H1 (cell line): ENCODE measurements at regions not wholly inside any gene's neighbourhood (a gene's known extent, or its start where the extent isn't known, plus 50 kb on each side); places are given as distances from the start of the nearest gene placed in this dataset.

Source experiments
- CTCF ChIA-PET: fragments of 300-600 bp; sonication (Branson Sonifier 250); formaldehyde crosslinking; loops from one replicate; lab custom pipeline; 2021; ENCODE audit not compliant: partially characterized antibody; lab: Charles Lee
- POLR2A ChIA-PET: fragments of 300-600 bp; sonication (Branson Sonifier 250); formaldehyde crosslinking; loops from one replicate; lab custom pipeline; 2021; ENCODE audit warnings: inconsistent platforms; ENCODE audit not compliant: partially characterized antibody; lab: Charles Lee
- DNase-seq, 2 experiments: peaks; one replicate each; pipeline versions ENCODE4 v3.0.0 to v3.0.0-alpha.2; 2010 to 2022; ENCODE audit warnings: low spot score in 2 of 2, low read depth in 1 of 2, mixed read lengths in 1 of 2
- FAIRE-seq: peaks from 2 replicates; lab custom pipeline; 2011; peaks lifted over from hg19 to GRCh38; lab: Jason Lieb, UNC
- H2AFZ ChIP-seq: 2 replicates; pipeline ENCODE4 v1.8.1; 2012; ENCODE audit warnings: low read length, inconsistent platforms
- H2AK5ac ChIP-seq: 2 replicates; pipeline ENCODE4 v1.6.1; 2013; ENCODE audit warnings: low read depth, low read length
- H2BK120ac ChIP-seq: replicated peaks from 2 replicates; pipeline ENCODE3; 2013; ENCODE audit warnings: low read depth, low read length, inconsistent platforms
- H2BK12ac ChIP-seq: 2 replicates; pipeline ENCODE4 v1.6.1; 2013; ENCODE audit warnings: low read depth, low read length
- H2BK15ac ChIP-seq: 2 replicates; pipeline ENCODE4 v1.6.1; 2013; ENCODE audit warnings: low read length
- H2BK20ac ChIP-seq: 2 replicates; pipeline ENCODE4 v1.6.1; 2013; ENCODE audit warnings: low read length
- H2BK5ac ChIP-seq: 2 replicates; pipeline ENCODE4 v1.6.1; 2013; ENCODE audit warnings: low read depth, low read length
- H3K14ac ChIP-seq: 2 replicates; pipeline ENCODE4 v1.6.1; 2013; ENCODE audit warnings: inconsistent platforms; ENCODE audit not compliant: insufficient read length
- H3K18ac ChIP-seq: 2 replicates; pipeline ENCODE4 v1.6.1; 2013; ENCODE audit warnings: low read length; ENCODE audit errors: extremely low read depth
- H3K23ac ChIP-seq: 2 replicates; pipeline ENCODE4 v1.6.1; 2013; ENCODE audit warnings: inconsistent platforms; ENCODE audit not compliant: insufficient read length
- H3K23me2 ChIP-seq: 2 replicates; pipeline ENCODE4 v1.6.1; 2013; ENCODE audit warnings: low read depth, low read length
- H3K27ac ChIP-seq: 2 replicates; pipeline ENCODE4 v1.6.1; 2011; ENCODE audit warnings: low read depth, low read length, inconsistent platforms
- H3K27me3 ChIP-seq, 4 experiments: replicated peaks in 1 of 4; 1 replicate in 1 of 4; 2 replicates in 3 of 4; pipeline versions ENCODE4 v1.6.1 to v1.8.1; 2011 to 2013; ENCODE audit warnings: low read length in 3 of 4, mild to moderate bottlenecking in 3 of 4, inconsistent platforms in 2 of 4, mixed read lengths in 2 of 4, moderate library complexity in 1 of 4; ENCODE audit not compliant: control insufficient read depth in 3 of 4, insufficient read depth in 3 of 4; ENCODE audit errors: extremely low read depth in 1 of 4
- H3K36me3 ChIP-seq, 4 experiments: 2 replicates each; pipeline versions ENCODE4 v1.6.1 to v1.8.1; 2011 to 2013; ENCODE audit warnings: mild to moderate bottlenecking in 4 of 4, low read length in 3 of 4, moderate library complexity in 2 of 4, control low read depth in 1 of 4, inconsistent platforms in 1 of 4; ENCODE audit not compliant: insufficient read depth in 4 of 4, control insufficient read depth in 2 of 4
- H3K4ac ChIP-seq: replicated peaks from 2 replicates; pipeline ENCODE3; 2013; ENCODE audit warnings: low read length, low read depth, mixed read lengths, inconsistent platforms; ENCODE audit not compliant: insufficient read length
- H3K4me1 ChIP-seq, 4 experiments: replicated peaks in 1 of 4; 1 replicate in 1 of 4; 2 replicates in 3 of 4; pipeline versions ENCODE4 v1.6.1 to v1.8.1; 2011 to 2013; ENCODE audit warnings: low read length in 3 of 4, inconsistent platforms in 2 of 4, mixed read lengths in 1 of 4; ENCODE audit not compliant: insufficient read depth in 4 of 4, control insufficient read depth in 3 of 4
- H3K4me2 ChIP-seq, 2 experiments: 2 replicates each; pipeline versions ENCODE4 v1.6.1 to v1.8.1; 2011 to 2013; ENCODE audit warnings: low read depth in 2 of 2, low read length in 2 of 2, control low read depth in 1 of 2, inconsistent platforms in 1 of 2, mild to moderate bottlenecking in 1 of 2; ENCODE audit not compliant: insufficient read depth in 1 of 2
- H3K4me3 ChIP-seq, 4 experiments: fragments of 200-600, 300-600 bp in 1 of 4; sonication (generic), shearing (Covaris generic), sonication (Bioruptor Twin) in 1 of 4; 2 replicates each; pipeline versions ENCODE4 v1.5.1 to v1.8.1; 2011 to 2016; ENCODE audit warnings: low read length in 4 of 4, low read depth in 3 of 4, control low read depth in 2 of 4, inconsistent platforms in 2 of 4, mild to moderate bottlenecking in 2 of 4, mixed read lengths in 1 of 4, moderate library complexity in 1 of 4; ENCODE audit not compliant: insufficient read depth in 2 of 4; ENCODE audit errors: extremely low read depth in 1 of 4
- H3K56ac ChIP-seq: replicated peaks from 2 replicates; pipeline ENCODE3; 2013; ENCODE audit warnings: low read depth, mild to moderate bottlenecking, mixed read lengths, low read length, inconsistent platforms; ENCODE audit not compliant: insufficient read length
- H3K79me1 ChIP-seq: 2 replicates; pipeline ENCODE4 v1.6.1; 2013; ENCODE audit warnings: low read depth, low read length, control low read depth
- H3K79me2 ChIP-seq, 2 experiments: 2 replicates each; pipeline versions ENCODE4 v1.6.1 to v1.8.1; 2012 to 2013; ENCODE audit warnings: low read length in 2 of 2, mild to moderate bottlenecking in 2 of 2, inconsistent platforms in 1 of 2; ENCODE audit not compliant: insufficient read depth in 2 of 2, control insufficient read depth in 1 of 2
- H3K9ac ChIP-seq, 4 experiments: replicated peaks in 1 of 4; 1 replicate in 1 of 4; 2 replicates in 3 of 4; pipeline versions ENCODE4 v1.6.1 to v1.8.1; 2011 to 2013; ENCODE audit warnings: low read depth in 3 of 4, low read length in 3 of 4, control low read depth in 2 of 4, mild to moderate bottlenecking in 2 of 4, moderate library complexity in 2 of 4, inconsistent platforms in 1 of 4; ENCODE audit errors: extremely low read depth in 1 of 4
- H3K9me3 ChIP-seq, 2 experiments: 2 replicates each; pipeline versions ENCODE4 v1.6.1 to v1.8.1; 2012 to 2013; ENCODE audit warnings: mild to moderate bottlenecking in 2 of 2, moderate library complexity in 2 of 2, control low read depth in 1 of 2, inconsistent platforms in 1 of 2, low read depth in 1 of 2, low read length in 1 of 2, mixed read lengths in 1 of 2; ENCODE audit not compliant: insufficient read depth in 2 of 2
- H4K20me1 ChIP-seq, 2 experiments: replicated peaks in 1 of 2; 2 replicates each; pipeline versions ENCODE3 to v1.8.1; 2011 to 2013; ENCODE audit warnings: inconsistent platforms in 2 of 2, low read length in 2 of 2, mild to moderate bottlenecking in 1 of 2; ENCODE audit not compliant: insufficient read depth in 2 of 2, control insufficient read depth in 1 of 2
- H4K5ac ChIP-seq: 2 replicates; pipeline ENCODE4 v1.6.1; 2013; ENCODE audit warnings: low read length, low read depth, mixed read lengths, inconsistent platforms; ENCODE audit not compliant: insufficient read length
- H4K8ac ChIP-seq: 2 replicates; pipeline ENCODE4 v1.8.0; 2013; ENCODE audit warnings: mild to moderate bottlenecking, moderate library complexity, low read length, inconsistent platforms; ENCODE audit not compliant: insufficient read depth; ENCODE audit errors: extremely low read depth
- H4K91ac ChIP-seq: replicated peaks from 2 replicates; pipeline ENCODE3; 2013; ENCODE audit warnings: low read length, mixed read lengths, inconsistent platforms; ENCODE audit not compliant: insufficient read length
- CBX8 ChIP-seq: fragments of 300-800, 300-1000 bp; sonication (generic); IDR thresholded peaks from 2 replicates; pipeline ENCODE4 v1.7.1; 2016; ENCODE audit warnings: low read depth, low read length, borderline replicate concordance
- CEBPB ChIP-seq: IDR thresholded peaks from 2 replicates; pipeline ENCODE4 v1.6.1; 2012; ENCODE audit warnings: low read depth, low read length
- FOSL1 ChIP-seq: IDR thresholded peaks from 2 replicates; pipeline ENCODE4 v1.6.1; 2011; ENCODE audit warnings: mild to moderate bottlenecking, low read depth, low read length, moderate library complexity; ENCODE audit not compliant: insufficient read depth
- JUN ChIP-seq: IDR thresholded peaks from 2 replicates; pipeline ENCODE4 v1.6.1; 2011; ENCODE audit warnings: low read depth, mild to moderate bottlenecking, improper control_type of control experiment, low read length
- KDM4A ChIP-seq: IDR thresholded peaks from one replicate; pipeline ENCODE4 v1.7.1; 2012; ENCODE audit warnings: low read depth, mild to moderate bottlenecking, moderate library complexity, low read length, inconsistent platforms; ENCODE audit not compliant: severe bottlenecking
- POLR2A ChIP-seq, 2 experiments: IDR thresholded peaks; 1 replicate in 1 of 2; 2 replicates in 1 of 2; pipeline ENCODE4 v1.6.1; 2011; ENCODE audit warnings: low read depth in 2 of 2, low read length in 2 of 2, mild to moderate bottlenecking in 2 of 2; ENCODE audit errors: control extremely low read depth in 1 of 2
- RNF2 ChIP-seq: fragments of 200-900, 300-1000 bp; sonication (generic); IDR thresholded peaks from 2 replicates; pipeline ENCODE4 v1.7.1; 2016; ENCODE audit warnings: borderline replicate concordance, low read depth, mild to moderate bottlenecking, antibody characterized with exemption, low read length; ENCODE audit not compliant: poor library complexity, severe bottlenecking; ENCODE audit errors: missing control alignments
- SIN3A ChIP-seq, 2 experiments: IDR thresholded peaks in 1 of 2; conservative IDR thresholded peaks in 1 of 2; 2 replicates each; pipeline ENCODE4 v1.6.1; 2011 to 2012; ENCODE audit warnings: low read length in 2 of 2, improper control_type of control experiment in 1 of 2, low read depth in 1 of 2, mild to moderate bottlenecking in 1 of 2
- WGBS, 2 experiments: shearing (Covaris generic) in 1 of 2; methylation state at CpG; one replicate each; pipeline versions ENCODE4 v1.1.6 to v1.1.7; 2013 to 2015; ENCODE audit warnings: low lambda C conversion rate in 2 of 2, mixed read lengths in 2 of 2, inconsistent platforms in 1 of 2, low coverage in 1 of 2, missing lambda C conversion rate in 1 of 2; ENCODE audit not compliant: insufficient replicate concordance in 2 of 2, insufficient coverage in 1 of 2, insufficient read length in 1 of 2; ENCODE audit errors: extremely low coverage in 1 of 2, missing lambda C conversion rate in 1 of 2; 5-methylcytosine and 5-hydroxymethylcytosine counted together

- no peak overlapping the region for H3K14ac ChIP-seq
- H2AFZ ChIP-seq, result no peak overlapping the region
- CTCF ChIA-PET, result interaction anchor here (0.6 to 5.6 kb wide), 19 partner anchors 9 to 213 kb away, joined by 3 to 32 read pairs (median 4); partner anchors contain the start of gene PIM1
Observed at GRCh38 chr6:37101991-37102298, 68.0 kb upstream of the PIM1 start.

More at GRCh38 chr6:37101991-37102298, 68.0 kb upstream of the PIM1 start:
- H3K4ac ChIP-seq, result no peak overlapping the region
- H3K27me3 ChIP-seq, result no peaks in the 10 kb centered on the region
- H3K9ac ChIP-seq, result peak overlapping the region in 3 of 4 experiments; percentile 1 to 65 (median 54); a peak in 4 of 7 replicates
- no peak overlapping the region for H3K23ac ChIP-seq
- H2BK15ac ChIP-seq, result no peak overlapping the region
- 27% methylated on average over 5 of the region's 5 CpGs; no CpG with 5 or more reads in 1 of the 2 experiments for WGBS, 2 experiments
- peak overlapping the region; percentile 45 for H2BK12ac ChIP-seq
- no peak overlapping the region for H4K8ac ChIP-seq
- H4K20me1 ChIP-seq, result no peaks in the 10 kb centered on the region
- peak overlapping the region; percentile 85 for H2BK5ac ChIP-seq
- H3K23me2 ChIP-seq, result no peaks in the 10 kb centered on the region; the same call in 1 of the 2 replicates
- peak overlapping the region; percentile 81 for H3K27ac ChIP-seq
- H2AK5ac ChIP-seq, result peak overlapping the region; percentile 28; the same call in 1 of the 2 replicates
- peak overlapping the region; percentile 55 for H4K5ac ChIP-seq
- peak overlapping the region; percentile 1 for H3K56ac ChIP-seq
- peak overlapping the region; percentile 69 to 82 for H3K4me2 ChIP-seq
- FAIRE-seq (no peak), DNase-seq (no peak)
- TF ChIP-seq JUN (no peak), CEBPB (no peak), SIN3A (conservative IDR thresholded peaks at IDR 0.05 in 1 of 2, IDR thresholded peaks at IDR 0.05 in 1 of 2; ENCODE audit: low read depth in 1 of 2, low read length in 2 of 2) (no peak), RNF2 (no peak), FOSL1 (no peak), CBX8 (no peak), POLR2A (IDR thresholded peaks at IDR 0.05; ENCODE audit: control extremely low read depth in 1 of 2, low read depth in 2 of 2, low read length in 2 of 2) (peak in 1 of 2 experiments; percentile 54; a peak in 1 of 3 replicates), KDM4A (no peak)
- H3K18ac ChIP-seq, result peak overlapping the region; percentile 51; the same call in 1 of the 2 replicates
- H3K9me3 ChIP-seq, result no peaks in the 10 kb centered on the region
- H2BK120ac ChIP-seq, result no peak overlapping the region
- H4K91ac ChIP-seq, result peak overlapping the region; percentile 78
- H3K36me3 ChIP-seq, result no peaks in the 10 kb centered on the region
- POLR2A ChIA-PET, result interaction anchor here (0.6 to 7.5 kb wide), 25 partner anchors 9 to 74 kb away, joined by 3 to 80 read pairs (median 5); partner anchors contain the start of gene PIM1
- peak overlapping the region; percentile 18 to 53 (median 47); a peak in 6 of 8 replicates for H3K4me3 ChIP-seq
- H3K4me1 ChIP-seq, result peaks cover 23 to 33% (median 28%) of the 10 kb centered on the region in 4 experiments
- H2BK20ac ChIP-seq, result no peak overlapping the region
- H3K79me2 ChIP-seq, result no peaks in the 10 kb centered on the region
- no peaks in the 10 kb centered on the region for H3K79me1 ChIP-seq
